Epithelial cell of prostate (primary cell): ENCODE measurements at regions not wholly inside any gene's neighbourhood (a gene's known extent, or its start where the extent isn't known, plus 50 kb on each side); places are given as distances from the start of the nearest gene placed in this dataset.
"Not testable (repeated sequence)": the region's sequence is repeated elsewhere in the genome, so short reads cannot be mapped to it uniquely, and the experiment has no call there.

Experiments
- DNase-seq: peaks from one replicate; pipeline ENCODE4 v3.0.0-alpha.2; 2011; ENCODE audit warnings: low read depth, low spot score
- H3K27ac ChIP-seq: fragments of 450-650 bp; 2 replicates; pipeline ENCODE4 v1.5.1; 2017; ENCODE audit warnings: mild to moderate bottlenecking

- DNase-seq: no peak
- no peak overlapping the region for H3K27ac ChIP-seq
Measured at GRCh38 chr19:28726533-28727479, 486.1 kb downstream of the UQCRFS1 start.

DNA sequence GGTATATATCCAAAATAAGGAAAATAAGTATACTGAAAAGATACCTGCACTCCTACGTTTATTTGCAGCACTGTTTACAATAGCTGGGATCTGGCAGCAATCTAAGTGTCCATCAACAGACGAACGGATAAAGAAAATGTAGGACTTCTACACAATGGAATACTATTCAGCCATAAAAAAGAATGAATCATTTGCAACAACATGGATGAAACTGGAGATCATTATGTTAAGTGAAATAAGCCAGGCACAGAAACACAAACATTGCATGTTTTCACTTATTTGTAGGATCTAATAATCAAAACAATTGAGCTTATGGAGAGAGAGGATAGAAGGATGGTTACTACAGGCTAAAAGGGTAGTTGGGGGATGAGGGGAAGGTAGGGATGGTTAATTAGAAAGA is 494.0 kb downstream of the UQCRFS1 start:
- no peak for DNase-seq
- no peak overlapping the region for H3K27ac ChIP-seq

GRCh38 chr19:28715157-28715556 is 497.8 kb downstream of the UQCRFS1 start:
- no peak overlapping the region for H3K27ac ChIP-seq
- DNase-seq: no peak

GRCh38 chr19:28711411-28711810 is 501.5 kb downstream of the UQCRFS1 start:
- no peak for DNase-seq
- H3K27ac ChIP-seq: no peak overlapping the region

GRCh38 chr19:28710278-28710677 is 502.7 kb downstream of the UQCRFS1 start:
- DNase-seq: peak; percentile 14
- H3K27ac ChIP-seq: no peak overlapping the region

DNA sequence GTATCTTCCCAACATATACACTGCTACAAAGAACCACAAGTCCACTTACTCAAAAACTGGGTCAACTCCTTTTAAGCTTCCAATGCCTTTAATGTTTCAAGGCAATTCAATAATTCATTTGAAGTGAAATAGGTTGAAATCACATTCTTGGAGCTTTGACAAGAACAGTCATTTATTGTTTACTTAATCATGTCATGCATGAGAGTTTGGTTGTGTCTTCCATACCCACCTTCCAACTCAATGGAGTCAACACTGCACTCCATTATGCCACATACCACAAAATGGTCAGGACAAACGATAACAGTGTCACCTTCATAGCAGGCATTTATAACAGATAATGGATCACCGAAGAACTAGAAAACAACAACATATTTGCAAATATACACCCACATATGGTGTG is 506.3 kb downstream of the UQCRFS1 start:
- no peak overlapping the region for H3K27ac ChIP-seq
- no peak for DNase-seq

- DNase-seq: peak; percentile 27
- peak overlapping the region; percentile 7 for H3K27ac ChIP-seq
Measured at GRCh38 chr19:28705008-28705407, 507.9 kb downstream of the UQCRFS1 start.

DNA sequence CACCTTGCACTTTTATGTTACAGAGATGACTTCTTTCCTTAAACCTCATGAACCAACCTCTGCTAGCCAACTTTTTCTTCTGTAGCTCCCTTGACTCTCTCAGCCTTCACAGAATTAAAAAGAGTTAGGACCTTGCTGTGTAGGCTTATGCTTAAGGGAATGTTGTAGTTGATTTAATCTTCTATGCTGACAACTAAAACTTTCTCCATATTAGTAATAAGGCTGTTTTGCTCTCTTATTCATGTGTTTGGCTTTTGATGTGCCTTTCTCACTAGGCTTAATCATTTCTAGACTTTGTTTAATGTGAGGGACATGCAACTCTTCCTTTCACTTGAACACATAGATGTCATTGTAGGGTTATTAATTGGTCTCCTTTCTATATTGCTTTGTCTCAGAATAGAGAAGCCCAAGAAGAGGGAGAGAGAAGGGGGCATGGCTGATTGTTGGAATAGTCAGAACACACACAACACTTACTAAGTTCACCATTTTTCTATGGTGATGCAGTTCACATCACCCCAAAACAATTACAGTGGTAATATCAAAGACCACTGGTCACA is 509.5 kb downstream of the UQCRFS1 start:
- no peak overlapping the region for H3K27ac ChIP-seq

DNA sequence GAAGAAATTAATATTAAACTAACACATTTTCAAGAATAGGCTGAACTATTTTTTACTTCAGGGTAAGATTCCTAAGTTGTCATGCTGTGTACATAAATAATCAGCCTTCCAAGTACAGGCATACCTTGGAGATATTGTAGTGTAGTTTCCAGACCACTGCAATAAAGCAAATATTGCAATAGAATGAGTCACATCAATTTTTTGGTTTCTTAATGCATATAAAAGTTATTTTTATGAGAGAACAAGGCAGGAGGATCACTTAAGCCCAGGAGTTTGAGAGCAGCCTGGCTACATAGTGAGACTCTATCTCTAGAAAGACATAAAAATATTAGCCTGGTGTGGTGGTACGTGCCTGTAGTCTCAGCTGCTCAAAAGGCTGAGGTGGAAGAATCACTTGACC is 511.5 kb downstream of the UQCRFS1 start:
- no peak for DNase-seq
- no peak overlapping the region for H3K27ac ChIP-seq

More for the DNA sequence above, 509.5 kb downstream of the UQCRFS1 start:
- DNase-seq: no peak

GRCh38 chr19:28700176-28700575 is 512.8 kb downstream of the UQCRFS1 start:
- DNase-seq: no peak
- H3K27ac ChIP-seq: no peak overlapping the region

DNA sequence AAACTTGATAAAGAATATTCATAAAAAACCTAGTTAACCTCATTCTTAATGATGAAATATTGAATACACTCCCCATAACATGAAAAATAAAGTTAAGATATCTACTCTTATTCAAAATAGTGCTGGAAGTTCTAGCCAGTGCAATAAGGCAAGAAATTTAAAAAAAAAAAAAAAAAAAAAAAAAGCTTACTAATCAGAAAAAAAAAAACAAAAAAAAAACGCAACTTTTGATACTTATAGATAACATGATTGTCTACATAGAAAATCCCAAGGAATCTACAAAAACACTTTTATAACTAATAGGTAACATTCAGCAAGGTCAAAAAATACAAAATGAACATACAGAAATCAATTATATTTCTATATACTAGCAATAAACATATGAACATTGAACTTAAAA is 515.6 kb downstream of the UQCRFS1 start:
- H3K27ac ChIP-seq: no peak overlapping the region

GRCh38 chr19:28694812-28695211 is 518.1 kb downstream of the UQCRFS1 start:
- H3K27ac ChIP-seq: no peak overlapping the region

More for the DNA sequence above, 515.6 kb downstream of the UQCRFS1 start:
- no peak for DNase-seq

GRCh38 chr19:28691683-28692082 is 521.3 kb downstream of the UQCRFS1 start:
- DNase-seq: no peak

More at GRCh38 chr19:28694812-28695211, 518.1 kb downstream of the UQCRFS1 start:
- DNase-seq: no peak

DNA sequence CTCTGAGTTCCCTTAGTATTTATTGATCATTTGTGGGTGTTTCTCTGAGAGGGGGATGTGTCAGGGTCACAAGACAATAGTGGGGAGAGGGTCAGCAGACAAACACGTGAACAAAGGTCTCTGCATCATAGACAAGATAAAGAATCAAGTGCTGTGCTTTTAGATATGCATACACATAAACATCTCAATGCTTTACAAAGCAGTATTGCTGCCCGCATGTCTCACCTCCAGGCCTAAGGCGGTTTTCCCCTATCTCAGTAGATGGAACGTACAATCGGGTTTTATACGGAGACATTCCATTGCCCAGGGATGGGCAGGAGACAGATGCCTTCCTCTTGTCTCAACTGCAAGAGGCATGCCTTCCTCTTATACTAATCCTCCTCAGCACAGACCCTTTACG is 523.5 kb downstream of the UQCRFS1 start:
- H3K27ac ChIP-seq, DNase-seq: not testable (repeated sequence)

More at GRCh38 chr19:28691683-28692082, 521.3 kb downstream of the UQCRFS1 start:
- H3K27ac ChIP-seq: no peak overlapping the region

DNA sequence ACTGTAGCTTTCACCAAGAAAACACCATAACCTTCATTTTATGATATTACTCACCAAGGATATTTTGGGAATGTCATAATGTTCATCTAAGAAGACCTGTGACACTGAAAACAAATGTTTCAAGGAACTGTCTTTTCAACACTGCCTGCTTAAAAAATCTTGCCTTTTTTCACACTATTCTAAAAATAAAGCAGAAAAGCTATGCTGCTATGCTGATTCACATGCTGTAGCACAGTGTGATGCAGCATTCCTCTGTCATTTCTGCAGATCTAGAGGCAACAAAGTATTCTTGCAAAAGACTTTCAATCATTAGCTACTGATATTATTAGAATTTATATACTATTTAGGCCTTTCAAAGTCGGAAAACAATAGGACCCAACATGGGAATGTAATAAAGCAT is 525.7 kb downstream of the UQCRFS1 start:
- H3K27ac ChIP-seq: no peak overlapping the region
- no peak for DNase-seq

DNA sequence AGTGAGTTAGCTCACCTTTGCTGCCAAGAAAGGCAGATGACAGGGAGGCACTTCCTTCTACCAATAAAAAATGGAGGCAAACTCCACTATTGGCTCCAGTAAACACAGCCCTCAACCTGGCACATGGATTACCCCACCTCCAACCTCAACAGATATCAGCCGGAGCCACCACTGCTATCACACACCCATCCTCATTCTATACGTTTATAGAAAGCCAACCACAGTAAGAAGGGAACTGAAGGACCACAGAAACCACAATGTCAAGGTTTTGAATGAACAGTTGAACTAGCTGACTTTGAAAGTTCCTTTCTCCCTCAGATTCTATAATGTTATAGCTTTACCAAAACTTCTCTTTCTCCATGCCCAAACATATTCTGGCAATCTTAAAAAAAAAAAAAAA is 526.2 kb downstream of the UQCRFS1 start:
- DNase-seq: no peak
- no peak overlapping the region for H3K27ac ChIP-seq

- no peak for DNase-seq
- no peak overlapping the region for H3K27ac ChIP-seq
Measured at GRCh38 chr19:28685802-28686201, 527.1 kb downstream of the UQCRFS1 start.

DNA sequence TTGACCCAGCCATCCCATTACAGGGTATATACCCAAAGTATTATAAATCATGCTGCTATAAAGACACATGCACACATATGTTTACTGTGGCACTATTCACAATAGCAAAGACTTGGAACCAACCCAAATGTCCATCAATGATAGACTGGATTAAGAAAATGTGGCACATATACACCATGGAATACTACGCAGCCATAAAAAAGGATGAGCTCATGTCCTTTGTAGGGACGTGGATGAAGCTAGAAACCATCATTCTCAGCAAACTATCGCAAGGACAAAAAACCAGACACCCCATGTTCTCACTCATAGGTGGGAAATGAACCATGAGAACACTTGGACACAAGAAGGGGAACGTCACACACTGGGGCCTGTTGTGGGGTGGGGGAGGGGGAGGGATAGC is 527.9 kb downstream of the UQCRFS1 start:
- not testable (repeated sequence) for DNase-seq, H3K27ac ChIP-seq

GRCh38 chr19:28680111-28680510 is 532.8 kb downstream of the UQCRFS1 start:
- H3K27ac ChIP-seq: no peak overlapping the region
- no peak for DNase-seq

DNA sequence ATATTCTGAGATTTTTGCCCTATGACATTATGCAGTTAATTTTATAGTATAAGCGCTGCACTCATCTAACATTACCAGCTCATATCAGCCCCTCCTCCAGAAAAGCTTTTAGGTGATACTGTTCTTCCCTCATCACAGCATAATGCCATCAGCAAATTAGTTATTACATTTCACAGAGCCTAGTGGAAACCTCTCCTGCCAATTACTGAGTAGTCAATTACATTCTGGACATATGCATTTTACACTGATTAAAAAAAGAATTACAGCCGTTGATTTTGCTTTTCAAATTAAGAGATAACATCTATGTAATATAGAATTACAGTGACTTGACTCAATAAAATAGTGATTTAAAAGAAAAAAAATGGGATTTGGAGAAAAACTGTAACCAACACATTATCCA is 542.1 kb downstream of the UQCRFS1 start:
- no peak overlapping the region for H3K27ac ChIP-seq
- DNase-seq: no peak

DNA sequence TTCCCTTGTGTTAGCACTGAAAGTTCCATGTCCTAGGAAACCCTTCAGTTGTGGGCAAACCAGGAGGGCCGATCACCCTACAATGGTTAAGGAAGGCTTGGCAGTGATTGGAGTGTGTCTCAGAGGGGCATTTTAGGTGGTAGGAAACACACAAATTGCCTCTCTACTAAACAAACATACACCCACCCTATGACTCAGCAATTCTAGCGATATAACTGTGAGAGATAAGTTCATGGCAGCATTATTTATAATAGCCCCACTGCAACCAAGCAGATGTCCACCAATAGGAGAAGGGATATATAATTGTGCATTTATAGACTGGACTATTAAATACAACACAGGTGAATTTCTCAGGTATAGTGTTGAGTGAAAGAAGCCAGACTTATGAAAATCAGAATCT is 543.1 kb downstream of the UQCRFS1 start:
- DNase-seq: no peak
- H3K27ac ChIP-seq: no peak overlapping the region
